Neuronal stem cell (in vitro differentiated cells): ENCODE measurements at regions not wholly inside any gene's neighbourhood (a gene's known extent, or its start where the extent isn't known, plus 50 kb on each side); places are given as distances from the start of the nearest gene placed in this dataset.

Experiments
- DNase-seq: peaks from one replicate; pipeline ENCODE4 v3.0.0-alpha.2; 2013; ENCODE audit warnings: low spot score
- H2AFZ ChIP-seq: one replicate; pipeline ENCODE4 v1.6.1; 2013; ENCODE audit warnings: mild to moderate bottlenecking, low read length, inconsistent platforms
- H2AK5ac ChIP-seq: 2 replicates; pipeline ENCODE4 v1.6.1; 2013; ENCODE audit warnings: low read depth, mild to moderate bottlenecking, inconsistent platforms, low read length, moderate library complexity, mixed read lengths
- H2BK120ac ChIP-seq: 2 replicates; pipeline ENCODE4 v1.6.1; 2013; ENCODE audit warnings: low read depth, mild to moderate bottlenecking, inconsistent platforms, low read length, moderate library complexity, mixed read lengths
- H2BK12ac ChIP-seq: one replicate; pipeline ENCODE4 v1.6.1; 2013; ENCODE audit warnings: low read length, inconsistent platforms
- H2BK15ac ChIP-seq: 2 replicates; pipeline ENCODE4 v1.6.1; 2013; ENCODE audit warnings: mild to moderate bottlenecking, low read length, inconsistent platforms, mixed read lengths
- H2BK5ac ChIP-seq: one replicate; pipeline ENCODE4 v1.6.1; 2013; ENCODE audit warnings: inconsistent platforms, mild to moderate bottlenecking, low read length, moderate library complexity
- H3K14ac ChIP-seq: one replicate; pipeline ENCODE4 v1.6.1; 2013; ENCODE audit warnings: low read length, inconsistent platforms
- H3K18ac ChIP-seq: 2 replicates; pipeline ENCODE4 v1.6.1; 2013; ENCODE audit warnings: low read length, inconsistent platforms
- H3K23ac ChIP-seq: 2 replicates; pipeline ENCODE4 v1.6.1; 2013; ENCODE audit warnings: low read depth, mild to moderate bottlenecking, mixed read lengths, low read length, inconsistent platforms; ENCODE audit not compliant: poor library complexity
- H3K27ac ChIP-seq: replicated peaks from 3 replicates; pipeline ENCODE4 v1.5.1; 2013; ENCODE audit warnings: low read length, inconsistent platforms
- H3K27me3 ChIP-seq, 3 experiments: 2 replicates each; pipeline ENCODE4 v1.6.1; 2013; ENCODE audit warnings: low read length in 3 of 3, mild to moderate bottlenecking in 2 of 3, inconsistent platforms in 1 of 3, low read depth in 1 of 3, mixed read lengths in 1 of 3, moderate library complexity in 1 of 3; ENCODE audit not compliant: control insufficient read depth in 3 of 3, insufficient read depth in 3 of 3
- H3K36me3 ChIP-seq, 2 donors: replicated peaks in 1 of 2; 2 replicates each; pipeline ENCODE4 v1.6.1; 2013; ENCODE audit warnings: low read length in 2 of 2; ENCODE audit not compliant: control insufficient read depth in 2 of 2, insufficient read depth in 2 of 2
- H3K4ac ChIP-seq: 2 replicates; pipeline ENCODE4 v1.6.1; 2013; ENCODE audit warnings: inconsistent platforms, mild to moderate bottlenecking, low read length, moderate library complexity
- H3K4me1 ChIP-seq, 2 donors: 1 replicate in 1 of 2; 2 replicates in 1 of 2; pipeline ENCODE4 v1.6.1; 2013; ENCODE audit warnings: low read length in 2 of 2, low read depth in 1 of 2; ENCODE audit not compliant: control insufficient read depth in 2 of 2, insufficient read depth in 1 of 2
- H3K4me2 ChIP-seq: one replicate; pipeline ENCODE4 v1.6.1; 2013; ENCODE audit warnings: mild to moderate bottlenecking, low read length, inconsistent platforms; ENCODE audit not compliant: insufficient read depth, poor library complexity, severe bottlenecking
- H3K4me3 ChIP-seq, 2 donors: 2 replicates each; pipeline ENCODE4 v1.5.1; 2013; ENCODE audit warnings: low read length in 2 of 2, mild to moderate bottlenecking in 2 of 2, inconsistent platforms in 1 of 2, moderate library complexity in 1 of 2
- H3K79me1 ChIP-seq: one replicate; pipeline ENCODE4 v1.6.1; 2013; ENCODE audit warnings: low read depth, mild to moderate bottlenecking, inconsistent platforms, low read length, moderate library complexity
- H3K9ac ChIP-seq: one replicate; pipeline ENCODE4 v1.6.1; 2013; ENCODE audit warnings: mild to moderate bottlenecking, low read depth, low read length, inconsistent platforms; ENCODE audit not compliant: poor library complexity
- H3K9me3 ChIP-seq, 2 donors: replicated peaks in 1 of 2; 2 replicates each; pipeline versions ENCODE3 to v1.6.1; 2013; ENCODE audit warnings: low read length in 2 of 2, mild to moderate bottlenecking in 2 of 2, inconsistent platforms in 1 of 2, low read depth in 1 of 2, mixed read lengths in 1 of 2, moderate library complexity in 1 of 2; ENCODE audit not compliant: control insufficient read depth in 2 of 2, insufficient read depth in 1 of 2
- H4K8ac ChIP-seq: one replicate; pipeline ENCODE4 v1.6.1; 2013; ENCODE audit warnings: low read depth, mild to moderate bottlenecking, inconsistent platforms, low read length, moderate library complexity
- H4K91ac ChIP-seq: one replicate; pipeline ENCODE4 v1.6.1; 2013; ENCODE audit warnings: low read length, low read depth, mild to moderate bottlenecking, inconsistent platforms; ENCODE audit not compliant: poor library complexity
- WGBS, 2 donors: extraction: QIAGEN DNeasy Blood & Tissue Kit; methylation state at CpG; one replicate each; pipeline ENCODE4 v1.1.7; 2013; ENCODE audit warnings: missing lambda C conversion rate in 2 of 2, mixed read lengths in 1 of 2; ENCODE audit not compliant: insufficient read length in 2 of 2, insufficient replicate concordance in 1 of 2; ENCODE audit errors: extremely low coverage in 2 of 2; 5-methylcytosine and 5-hydroxymethylcytosine counted together

- Histone ChIP-seq H2BK15ac (no peak overlapping the region), H2AFZ (no peak overlapping the region), H3K27ac (no peak overlapping the region), H3K18ac (no peak overlapping the region), H3K9me3 (no peaks in the 10 kb centered on the region), H3K23ac (no peak overlapping the region), H2BK120ac (no peak overlapping the region), H3K79me1 (no peaks in the 10 kb centered on the region), H3K14ac (no peak overlapping the region), H3K27me3 (no peaks in the 10 kb centered on the region), H3K4me2 (no peak overlapping the region), H3K4ac (no peak overlapping the region), H2AK5ac (no peak overlapping the region), H3K4me1 (peaks cover 0 to 3% of the 10 kb centered on the region in 2 donors), H4K91ac (no peak overlapping the region), H4K8ac (no peak overlapping the region), H2BK5ac (no peak overlapping the region), H2BK12ac (no peak overlapping the region), H3K4me3 (no peak overlapping the region), H3K9ac (no peak overlapping the region), H3K36me3 (no peaks in the 10 kb centered on the region)
- no CpG with 5 or more reads among the region's 8 CpGs for WGBS, 2 donors
- DNase-seq, result no peak
Measured at GRCh38 chr6:156454867-156455266, 322.3 kb upstream of the ARID1B start.

DNA sequence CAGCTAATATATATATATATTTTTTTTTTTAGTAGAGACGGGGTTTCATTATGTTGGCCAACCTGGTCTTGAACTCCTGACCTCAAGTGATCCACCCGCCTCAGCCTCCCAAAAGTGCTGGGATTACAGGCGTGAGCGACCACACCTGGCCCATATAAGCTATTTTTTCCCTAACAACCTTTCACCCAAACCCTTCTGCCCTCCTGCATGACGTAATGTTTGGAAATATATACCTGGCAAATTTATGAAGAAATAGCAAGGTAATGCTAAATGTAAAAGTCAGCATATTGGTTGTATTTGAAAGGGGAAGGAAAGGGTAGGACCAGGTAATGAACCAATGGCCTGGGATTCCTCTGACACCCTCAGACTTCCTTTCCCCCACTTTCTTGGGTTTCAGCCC, 325.5 kb upstream of the ARID1B start:
- H4K8ac ChIP-seq, result no peak overlapping the region
- H3K79me1 ChIP-seq, result no peaks in the 10 kb centered on the region
- no peak overlapping the region for H2BK120ac ChIP-seq
- no peak overlapping the region for H2BK15ac ChIP-seq
- no peaks in the 10 kb centered on the region for H3K4me1 ChIP-seq
- no peak overlapping the region for H2AK5ac ChIP-seq
- H2BK5ac ChIP-seq, result no peak overlapping the region
- H3K36me3 ChIP-seq, result no peaks in the 10 kb centered on the region
- H3K27me3 ChIP-seq, result no peaks in the 10 kb centered on the region
- H4K91ac ChIP-seq, result no peak overlapping the region
- no peak overlapping the region for H3K4me2 ChIP-seq
- no peak overlapping the region for H3K18ac ChIP-seq
- no peak for DNase-seq
- no peak overlapping the region for H3K4ac ChIP-seq
- no peak overlapping the region for H2AFZ ChIP-seq
- H3K9me3 ChIP-seq, result no peaks in the 10 kb centered on the region
- H2BK12ac ChIP-seq, result no peak overlapping the region
- H3K23ac ChIP-seq, result no peak overlapping the region
- no peak overlapping the region for H3K27ac ChIP-seq
- no peak overlapping the region for H3K14ac ChIP-seq
- no CpG with 5 or more reads among the region's 5 CpGs for WGBS, 2 donors
- H3K9ac ChIP-seq, result no peak overlapping the region
- no peak overlapping the region for H3K4me3 ChIP-seq

DNA sequence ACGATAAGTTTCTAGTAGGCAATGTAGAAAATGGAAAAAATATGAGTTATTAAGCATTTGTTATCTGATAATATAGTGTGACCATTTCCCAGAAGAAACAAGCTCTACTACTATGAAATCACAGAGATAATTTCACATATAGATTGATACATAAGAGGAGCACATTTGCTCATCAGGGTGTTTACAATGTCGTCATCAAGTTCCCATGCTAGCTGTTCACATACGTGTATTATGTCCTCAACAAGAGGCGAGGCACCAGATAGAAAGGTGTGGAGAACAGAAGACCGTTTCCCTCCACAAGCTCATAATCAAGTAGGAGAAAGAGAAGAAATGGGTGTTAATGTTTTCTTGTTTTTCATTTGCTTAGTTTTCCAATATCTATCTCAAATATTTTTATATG, 326.1 kb upstream of the ARID1B start:
- Histone ChIP-seq H3K36me3 (no peaks in the 10 kb centered on the region), H2BK5ac (no peak overlapping the region), H3K9ac (no peak overlapping the region), H3K27ac (no peak overlapping the region), H2BK120ac (no peak overlapping the region), H3K4ac (no peak overlapping the region), H3K9me3 (no peaks in the 10 kb centered on the region), H3K79me1 (no peaks in the 10 kb centered on the region), H3K27me3 (no peaks in the 10 kb centered on the region), H2BK12ac (no peak overlapping the region), H3K4me2 (no peak overlapping the region), H2BK15ac (no peak overlapping the region), H4K8ac (no peak overlapping the region), H3K4me1 (no peaks in the 10 kb centered on the region), H2AFZ (no peak overlapping the region), H2AK5ac (no peak overlapping the region), H4K91ac (no peak overlapping the region), H3K4me3 (no peak overlapping the region), H3K18ac (no peak overlapping the region), H3K23ac (no peak overlapping the region), H3K14ac (no peak overlapping the region)
- WGBS, 2 donors, result no CpG with 5 or more reads among the region's 5 CpGs
- no peak for DNase-seq

DNA sequence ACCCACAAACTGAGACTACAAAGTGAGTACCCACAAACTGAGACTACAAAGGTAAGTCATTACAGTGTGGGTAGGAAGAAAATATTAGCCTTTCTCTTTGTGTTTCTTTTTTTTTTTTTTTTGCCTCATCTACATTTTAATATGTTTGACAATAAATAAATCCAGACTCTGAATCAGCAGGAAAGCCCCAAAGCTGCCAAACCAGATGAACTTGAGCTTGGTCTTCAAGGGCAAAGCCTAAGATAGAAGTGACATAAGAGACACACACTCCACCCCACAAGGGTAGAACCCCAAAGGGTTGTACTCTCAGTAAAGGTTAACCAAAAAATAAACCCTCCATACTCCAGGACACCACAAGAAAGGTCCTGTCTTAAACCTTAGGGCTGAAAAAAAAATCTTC, 326.8 kb upstream of the ARID1B start:
- no peak for DNase-seq
- Histone ChIP-seq H3K18ac (no peak overlapping the region), H4K91ac (no peak overlapping the region)

More for the DNA sequence above, 326.8 kb upstream of the ARID1B start:
- no peak overlapping the region for H3K14ac ChIP-seq
- no peak overlapping the region for H2BK5ac ChIP-seq
- H3K4me2 ChIP-seq, result no peak overlapping the region
- H3K9me3 ChIP-seq, result no peaks in the 10 kb centered on the region
- no peak overlapping the region for H3K27ac ChIP-seq
- no peak overlapping the region for H3K4me3 ChIP-seq
- no peak overlapping the region for H2BK120ac ChIP-seq
- no peaks in the 10 kb centered on the region for H3K4me1 ChIP-seq
- no peak overlapping the region for H2BK12ac ChIP-seq
- no peak overlapping the region for H2BK15ac ChIP-seq
- H3K23ac ChIP-seq, result no peak overlapping the region
- no peak overlapping the region for H2AK5ac ChIP-seq
- no peaks in the 10 kb centered on the region for H3K27me3 ChIP-seq
- no peak overlapping the region for H3K4ac ChIP-seq
- no peaks in the 10 kb centered on the region for H3K36me3 ChIP-seq
- H2AFZ ChIP-seq, result no peak overlapping the region
- no peak overlapping the region for H3K9ac ChIP-seq
- no peak overlapping the region for H4K8ac ChIP-seq
- no peaks in the 10 kb centered on the region for H3K79me1 ChIP-seq
